ENCODE measurements at regions not wholly inside any gene's neighbourhood (a gene's known extent, or its start where the extent isn't known, plus 50 kb on each side); places are given as distances from the start of the nearest gene placed in this dataset.

DNA sequence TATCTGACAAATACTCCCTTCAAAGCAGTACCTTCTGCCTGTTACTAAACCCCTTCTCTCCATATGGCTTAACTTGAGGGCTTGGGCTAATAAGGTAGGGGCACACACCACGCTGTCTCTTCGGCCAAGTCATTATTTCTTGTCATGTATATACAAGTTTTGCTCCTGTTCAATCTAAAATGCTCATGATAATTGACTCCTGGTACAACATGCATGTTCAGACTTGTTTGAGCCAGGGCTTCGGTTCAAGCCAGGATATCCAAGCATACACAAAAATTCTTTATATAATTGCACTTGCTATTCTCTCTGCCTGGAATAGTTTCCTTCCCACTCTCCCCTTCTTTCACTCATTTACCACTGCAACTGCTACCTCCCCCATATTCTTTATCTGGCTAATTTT, 756.0 kb upstream of the C9orf72 start:
- TF ChIP-seq BACH1 (tag; IDR thresholded peaks at IDR 0.05): no peak
- TF ChIP-seq TCFL5 (CRISPR knock-in tag; conservative IDR thresholded peaks at IDR 0.05): no peak
- no peak for TF ChIP-seq PCBP2 (IDR thresholded peaks at IDR 0.05; ENCODE audit: low read depth, low read length, poor library complexity, severe bottlenecking)
- TF ChIP-seq, protein P1, sequence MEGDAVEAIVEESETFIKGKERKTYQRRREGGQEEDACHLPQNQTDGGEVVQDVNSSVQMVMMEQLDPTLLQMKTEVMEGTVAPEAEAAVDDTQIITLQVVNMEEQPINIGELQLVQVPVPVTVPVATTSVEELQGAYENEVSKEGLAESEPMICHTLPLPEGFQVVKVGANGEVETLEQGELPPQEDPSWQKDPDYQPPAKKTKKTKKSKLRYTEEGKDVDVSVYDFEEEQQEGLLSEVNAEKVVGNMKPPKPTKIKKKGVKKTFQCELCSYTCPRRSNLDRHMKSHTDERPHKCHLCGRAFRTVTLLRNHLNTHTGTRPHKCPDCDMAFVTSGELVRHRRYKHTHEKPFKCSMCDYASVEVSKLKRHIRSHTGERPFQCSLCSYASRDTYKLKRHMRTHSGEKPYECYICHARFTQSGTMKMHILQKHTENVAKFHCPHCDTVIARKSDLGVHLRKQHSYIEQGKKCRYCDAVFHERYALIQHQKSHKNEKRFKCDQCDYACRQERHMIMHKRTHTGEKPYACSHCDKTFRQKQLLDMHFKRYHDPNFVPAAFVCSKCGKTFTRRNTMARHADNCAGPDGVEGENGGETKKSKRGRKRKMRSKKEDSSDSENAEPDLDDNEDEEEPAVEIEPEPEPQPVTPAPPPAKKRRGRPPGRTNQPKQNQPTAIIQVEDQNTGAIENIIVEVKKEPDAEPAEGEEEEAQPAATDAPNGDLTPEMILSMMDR (IDR thresholded peaks at IDR 0.05 in 2 of 3, conservative IDR thresholded peaks at IDR 0.05 in 1 of 3; ENCODE audit: insufficient read depth in 2 of 3, low read depth in 1 of 3, low read length in 3 of 3): no peak
- TF ChIP-seq, protein P2, sequence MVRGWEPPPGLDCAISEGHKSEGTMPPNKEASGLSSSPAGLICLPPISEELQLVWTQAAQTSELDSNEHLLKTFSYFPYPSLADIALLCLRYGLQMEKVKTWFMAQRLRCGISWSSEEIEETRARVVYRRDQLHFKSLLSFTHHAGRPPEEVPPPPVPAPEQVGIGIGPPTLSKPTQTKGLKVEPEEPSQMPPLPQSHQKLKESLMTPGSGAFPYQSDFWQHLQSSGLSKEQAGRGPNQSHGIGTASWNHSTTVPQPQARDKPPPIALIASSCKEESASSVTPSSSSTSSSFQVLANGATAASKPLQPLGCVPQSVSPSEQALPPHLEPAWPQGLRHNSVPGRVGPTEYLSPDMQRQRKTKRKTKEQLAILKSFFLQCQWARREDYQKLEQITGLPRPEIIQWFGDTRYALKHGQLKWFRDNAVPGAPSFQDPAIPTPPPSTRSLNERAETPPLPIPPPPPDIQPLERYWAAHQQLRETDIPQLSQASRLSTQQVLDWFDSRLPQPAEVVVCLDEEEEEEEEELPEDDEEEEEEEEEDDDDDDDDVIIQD (CRISPR knock-in tag; IDR thresholded peaks at IDR 0.05): no peak
- TF ChIP-seq SIN3A (IDR thresholded peaks at IDR 0.05; ENCODE audit: borderline replicate concordance in 2 of 2, control insufficient read depth in 1 of 2, low read depth in 2 of 2, low read length in 2 of 2): no peak
- TF ChIP-seq GABPA (tag; conservative IDR thresholded peaks at IDR 0.05; ENCODE audit: low read depth): no peak
- no peak for TF ChIP-seq PHF8 (IDR thresholded peaks at IDR 0.05; ENCODE audit: borderline replicate concordance, low read length)
- no peak for TF ChIP-seq ZNF347 (CRISPR knock-in tag; IDR thresholded peaks at IDR 0.05; ENCODE audit: low read depth)
- TF ChIP-seq ZBTB8A (IDR thresholded peaks at IDR 0.05; ENCODE audit: partially characterized antibody): no peak
- no peak for TF ChIP-seq MCM2 (IDR thresholded peaks at IDR 0.05; ENCODE audit: low read depth)

Measured in K562 (cell line).